SK-N-SH treated with all-trans-retinoic acid at 6 μM for 48 hours (cell line): ENCODE measurements at regions not wholly inside any gene's neighbourhood (a gene's known extent, or its start where the extent isn't known, plus 50 kb on each side); places are given as distances from the start of the nearest gene placed in this dataset.

Source experiments
- ATAC-seq: fragments of 200-7000 bp; cut with Tn5 transposase; 3 replicates; pipeline ENCODE4 v1.9.1; 2020; ENCODE audit warnings: mild to moderate bottlenecking, moderate library complexity
- BACH2 ChIP-seq: fragments of 250-450 bp; sonication (Bioruptor Pico); IDR thresholded peaks from 2 replicates; pipeline ENCODE4 v1.9.0; 2021; ENCODE audit warnings: mild to moderate bottlenecking, borderline replicate concordance
- CSDC2 ChIP-seq: fragments of 250-450 bp; sonication (Bioruptor Pico); IDR thresholded peaks from 2 replicates; pipeline ENCODE4 v1.5.0; 2020; ENCODE audit warnings: mild to moderate bottlenecking, moderate library complexity
- ESRRG ChIP-seq: fragments of 250-450 bp; sonication (Bioruptor Pico); IDR thresholded peaks from 2 replicates; pipeline ENCODE4 v1.6.1; 2021; ENCODE audit warnings: mild to moderate bottlenecking
- GLIS3 ChIP-seq: fragments of 250-450 bp; sonication (Bioruptor Pico); IDR thresholded peaks from 2 replicates; pipeline ENCODE4 v1.5.0; 2020; ENCODE audit warnings: mild to moderate bottlenecking, moderate library complexity
- OSR1 ChIP-seq: fragments of 250-450 bp; sonication (Bioruptor Pico); IDR thresholded peaks from 2 replicates; pipeline ENCODE4 v1.8.0; 2022; ENCODE audit warnings: moderate library complexity, mild to moderate bottlenecking, inconsistent platforms
- POU6F1 ChIP-seq: fragments of 250-450 bp; sonication (Bioruptor Pico); IDR thresholded peaks from 2 replicates; pipeline ENCODE4 v1.8.0; 2021; ENCODE audit warnings: low read depth, mild to moderate bottlenecking, moderate library complexity, borderline replicate concordance
- RARB ChIP-seq: fragments of 250-450 bp; sonication (Bioruptor Pico); IDR thresholded peaks from 2 replicates; pipeline ENCODE4 v1.8.0; 2021; ENCODE audit warnings: mild to moderate bottlenecking, moderate library complexity
- SNAI2 ChIP-seq: fragments of 250-450 bp; sonication (Bioruptor Pico); IDR thresholded peaks from 2 replicates; pipeline ENCODE4 v1.5.0; 2020; ENCODE audit warnings: mild to moderate bottlenecking, moderate library complexity
- TCF4 ChIP-seq: fragments of 250-450 bp; sonication (Bioruptor Pico); IDR thresholded peaks from 2 replicates; pipeline ENCODE4 v1.8.0; 2021; ENCODE audit warnings: mild to moderate bottlenecking, moderate library complexity, borderline replicate concordance
- TOX ChIP-seq: fragments of 250-450 bp; sonication (Bioruptor Pico); IDR thresholded peaks from 2 replicates; pipeline ENCODE4 v1.8.0; 2021; ENCODE audit warnings: mild to moderate bottlenecking, moderate library complexity, borderline replicate concordance
- ZC3H10 ChIP-seq: fragments of 250-450 bp; sonication (Bioruptor Pico); IDR thresholded peaks from 2 replicates; pipeline ENCODE4 v1.5.1; 2021; ENCODE audit warnings: mild to moderate bottlenecking, moderate library complexity
- ZFP3 ChIP-seq: fragments of 250-450 bp; sonication (Bioruptor Pico); IDR thresholded peaks from 2 replicates; pipeline ENCODE4 v1.5.0; 2020; ENCODE audit warnings: mild to moderate bottlenecking, moderate library complexity
- ZFP30 ChIP-seq: fragments of 450-650 bp; formaldehyde crosslinking; IDR thresholded peaks from 2 replicates; pipeline ENCODE4 v1.5.0; 2022; ENCODE audit warnings: mild to moderate bottlenecking, moderate library complexity
- ZNF565 ChIP-seq: fragments of 450-650 bp; formaldehyde crosslinking; conservative IDR thresholded peaks from 2 replicates; pipeline ENCODE4 v1.5.0; 2020; ENCODE audit warnings: low read depth, mild to moderate bottlenecking, moderate library complexity
- ZNF70 ChIP-seq: fragments of 450-650 bp; formaldehyde crosslinking; IDR thresholded peaks from 2 replicates; pipeline ENCODE4 v1.5.0; 2020; ENCODE audit warnings: mild to moderate bottlenecking, moderate library complexity
- TF ChIP-seq, protein P1 (sequence below): fragments of 250-450 bp; sonication (Bioruptor Pico); IDR thresholded peaks from 2 replicates; pipeline ENCODE4 v1.5.0; 2020; ENCODE audit warnings: mild to moderate bottlenecking, moderate library complexity
- TF ChIP-seq, protein P2 (sequence below): fragments of 250-450 bp; sonication (Bioruptor Pico); IDR thresholded peaks from 2 replicates; pipeline ENCODE4 v1.5.1; 2021; ENCODE audit warnings: mild to moderate bottlenecking, moderate library complexity
- TF ChIP-seq, protein P3 (sequence below): fragments of 250-450 bp; sonication (Bioruptor Pico); IDR thresholded peaks from 2 replicates; pipeline ENCODE4 v1.8.0; 2020; ENCODE audit warnings: mild to moderate bottlenecking, moderate library complexity, borderline replicate concordance

- ATAC-seq, result no peak
- TF ChIP-seq ZFP30 (CRISPR knock-in tag) (no peak), BACH2 (CRISPR knock-in tag) (no peak), CSDC2 (no peak), ZNF565 (no peak), ESRRG (CRISPR knock-in tag) (no peak), TCF4 (no peak), RARB (no peak), GLIS3 (CRISPR knock-in tag) (no peak)
- TF ChIP-seq, protein P1, sequence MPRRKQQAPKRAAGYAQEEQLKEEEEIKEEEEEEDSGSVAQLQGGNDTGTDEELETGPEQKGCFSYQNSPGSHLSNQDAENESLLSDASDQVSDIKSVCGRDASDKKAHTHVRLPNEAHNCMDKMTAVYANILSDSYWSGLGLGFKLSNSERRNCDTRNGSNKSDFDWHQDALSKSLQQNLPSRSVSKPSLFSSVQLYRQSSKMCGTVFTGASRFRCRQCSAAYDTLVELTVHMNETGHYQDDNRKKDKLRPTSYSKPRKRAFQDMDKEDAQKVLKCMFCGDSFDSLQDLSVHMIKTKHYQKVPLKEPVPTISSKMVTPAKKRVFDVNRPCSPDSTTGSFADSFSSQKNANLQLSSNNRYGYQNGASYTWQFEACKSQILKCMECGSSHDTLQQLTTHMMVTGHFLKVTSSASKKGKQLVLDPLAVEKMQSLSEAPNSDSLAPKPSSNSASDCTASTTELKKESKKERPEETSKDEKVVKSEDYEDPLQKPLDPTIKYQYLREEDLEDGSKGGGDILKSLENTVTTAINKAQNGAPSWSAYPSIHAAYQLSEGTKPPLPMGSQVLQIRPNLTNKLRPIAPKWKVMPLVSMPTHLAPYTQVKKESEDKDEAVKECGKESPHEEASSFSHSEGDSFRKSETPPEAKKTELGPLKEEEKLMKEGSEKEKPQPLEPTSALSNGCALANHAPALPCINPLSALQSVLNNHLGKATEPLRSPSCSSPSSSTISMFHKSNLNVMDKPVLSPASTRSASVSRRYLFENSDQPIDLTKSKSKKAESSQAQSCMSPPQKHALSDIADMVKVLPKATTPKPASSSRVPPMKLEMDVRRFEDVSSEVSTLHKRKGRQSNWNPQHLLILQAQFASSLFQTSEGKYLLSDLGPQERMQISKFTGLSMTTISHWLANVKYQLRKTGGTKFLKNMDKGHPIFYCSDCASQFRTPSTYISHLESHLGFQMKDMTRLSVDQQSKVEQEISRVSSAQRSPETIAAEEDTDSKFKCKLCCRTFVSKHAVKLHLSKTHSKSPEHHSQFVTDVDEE (CRISPR knock-in tag), result no peak
- TF ChIP-seq, protein P2, sequence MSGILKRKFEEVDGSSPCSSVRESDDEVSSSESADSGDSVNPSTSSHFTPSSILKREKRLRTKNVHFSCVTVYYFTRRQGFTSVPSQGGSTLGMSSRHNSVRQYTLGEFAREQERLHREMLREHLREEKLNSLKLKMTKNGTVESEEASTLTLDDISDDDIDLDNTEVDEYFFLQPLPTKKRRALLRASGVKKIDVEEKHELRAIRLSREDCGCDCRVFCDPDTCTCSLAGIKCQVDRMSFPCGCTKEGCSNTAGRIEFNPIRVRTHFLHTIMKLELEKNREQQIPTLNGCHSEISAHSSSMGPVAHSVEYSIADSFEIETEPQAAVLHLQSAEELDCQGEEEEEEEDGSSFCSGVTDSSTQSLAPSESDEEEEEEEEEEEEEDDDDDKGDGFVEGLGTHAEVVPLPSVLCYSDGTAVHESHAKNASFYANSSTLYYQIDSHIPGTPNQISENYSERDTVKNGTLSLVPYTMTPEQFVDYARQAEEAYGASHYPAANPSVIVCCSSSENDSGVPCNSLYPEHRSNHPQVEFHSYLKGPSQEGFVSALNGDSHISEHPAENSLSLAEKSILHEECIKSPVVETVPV (CRISPR knock-in tag), result no peak
- TF ChIP-seq, protein P3, sequence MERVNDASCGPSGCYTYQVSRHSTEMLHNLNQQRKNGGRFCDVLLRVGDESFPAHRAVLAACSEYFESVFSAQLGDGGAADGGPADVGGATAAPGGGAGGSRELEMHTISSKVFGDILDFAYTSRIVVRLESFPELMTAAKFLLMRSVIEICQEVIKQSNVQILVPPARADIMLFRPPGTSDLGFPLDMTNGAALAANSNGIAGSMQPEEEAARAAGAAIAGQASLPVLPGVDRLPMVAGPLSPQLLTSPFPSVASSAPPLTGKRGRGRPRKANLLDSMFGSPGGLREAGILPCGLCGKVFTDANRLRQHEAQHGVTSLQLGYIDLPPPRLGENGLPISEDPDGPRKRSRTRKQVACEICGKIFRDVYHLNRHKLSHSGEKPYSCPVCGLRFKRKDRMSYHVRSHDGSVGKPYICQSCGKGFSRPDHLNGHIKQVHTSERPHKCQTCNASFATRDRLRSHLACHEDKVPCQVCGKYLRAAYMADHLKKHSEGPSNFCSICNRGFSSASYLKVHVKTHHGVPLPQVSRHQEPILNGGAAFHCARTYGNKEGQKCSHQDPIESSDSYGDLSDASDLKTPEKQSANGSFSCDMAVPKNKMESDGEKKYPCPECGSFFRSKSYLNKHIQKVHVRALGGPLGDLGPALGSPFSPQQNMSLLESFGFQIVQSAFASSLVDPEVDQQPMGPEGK, result no peak
Measured at GRCh38 chr6:9936551-9936950, 478.3 kb downstream of the TFAP2A start.

DNA sequence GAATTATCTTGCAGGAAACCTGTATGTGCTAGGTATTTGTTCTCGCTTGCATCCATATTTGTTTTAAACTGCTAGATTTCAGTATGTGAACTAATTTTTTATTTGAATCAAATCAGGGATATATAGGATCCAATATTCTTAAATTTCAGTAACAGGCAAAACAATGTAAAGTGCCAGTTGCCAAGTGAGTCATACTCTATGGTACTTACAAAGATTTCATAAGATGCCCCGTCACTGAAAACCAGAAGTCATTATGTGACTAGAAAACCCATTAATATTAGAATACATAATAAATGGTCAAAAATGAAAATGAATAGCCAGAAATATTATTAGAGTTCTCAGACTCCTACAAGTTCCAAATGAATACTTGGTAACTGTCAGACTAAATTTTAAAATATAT, 481.2 kb downstream of the TFAP2A start:
- ATAC-seq, result no peak
- no peak for TF ChIP-seq ZNF70 (CRISPR knock-in tag)
- no peak for TF ChIP-seq BACH2 (CRISPR knock-in tag)
- TF ChIP-seq ZFP3 (CRISPR knock-in tag), result no peak
- TF ChIP-seq POU6F1 (CRISPR knock-in tag), result no peak
- TF ChIP-seq SNAI2, result no peak
- TF ChIP-seq CSDC2, result no peak
- no peak for TF ChIP-seq ZC3H10 (CRISPR knock-in tag)
- no peak for TF ChIP-seq ZNF565

- TF ChIP-seq GLIS3 (CRISPR knock-in tag) (no peak), ZNF565 (no peak), ZNF70 (CRISPR knock-in tag) (no peak), TCF4 (no peak), RARB (no peak), POU6F1 (CRISPR knock-in tag) (no peak), TOX (CRISPR knock-in tag) (no peak), OSR1 (CRISPR knock-in tag) (no peak)
- TF ChIP-seq, protein P1 (CRISPR knock-in tag), result no peak
- TF ChIP-seq, all 23 proteins: peak for 0
- no peak for ATAC-seq
Measured at GRCh38 chr6:9927275-9927674, 487.6 kb downstream of the TFAP2A start.
